GM21717 (cell line): ENCODE measurements at regions not wholly inside any gene's neighbourhood (a gene's known extent, or its start where the extent isn't known, plus 50 kb on each side); places are given as distances from the start of the nearest gene placed in this dataset.

Experiments
- ATAC-seq: cut with Tn5 transposase; IDR thresholded peaks from one replicate; pipeline ENCODE4 v1.9.1; 2021; ENCODE audit warnings: mild to moderate bottlenecking, moderate library complexity; ENCODE audit not compliant: unreplicated experiment

GRCh38 chr2:173855661-173856060 is 109.5 kb downstream of the SP3 start:
- no peak for ATAC-seq
